NB4 (cell line): ENCODE measurements at regions not wholly inside any gene's neighbourhood (a gene's known extent, or its start where the extent isn't known, plus 50 kb on each side); places are given as distances from the start of the nearest gene placed in this dataset.
"Not testable (repeated sequence)": the region's sequence is repeated elsewhere in the genome, so short reads cannot be mapped to it uniquely, and the experiment has no call there.

Source experiments
- DNase-seq: peaks from one replicate; pipeline ENCODE4 v3.0.0; 2010; ENCODE audit warnings: low read depth
- H3K4me3 ChIP-seq: one replicate; pipeline ENCODE4 v1.5.1; 2011; ENCODE audit warnings: mild to moderate bottlenecking, low read depth, low read length, moderate library complexity

GRCh38 chr7:63580045-63580444 is 418.6 kb upstream of the ZNF722 start:
- DNase-seq, H3K4me3 ChIP-seq: not testable (repeated sequence)

- DNase-seq: not testable (repeated sequence)
Measured at GRCh38 chr7:63580536-63581300, 417.9 kb upstream of the ZNF722 start.

GRCh38 chr7:63582771-63583170 is 415.9 kb upstream of the ZNF722 start:
- not testable (repeated sequence) for DNase-seq

More at GRCh38 chr7:63580536-63581300, 417.9 kb upstream of the ZNF722 start:
- not testable (repeated sequence) for H3K4me3 ChIP-seq

GRCh38 chr7:63587151-63587853 is 411.3 kb upstream of the ZNF722 start:
- H3K4me3 ChIP-seq, DNase-seq: not testable (repeated sequence)

More at GRCh38 chr7:63582771-63583170, 415.9 kb upstream of the ZNF722 start:
- H3K4me3 ChIP-seq: not testable (repeated sequence)

- DNase-seq, H3K4me3 ChIP-seq: not testable (repeated sequence)
Measured at GRCh38 chr7:63591249-63591648, 407.4 kb upstream of the ZNF722 start.

GRCh38 chr7:63603812-63604211 is 394.8 kb upstream of the ZNF722 start:
- not testable (repeated sequence) for H3K4me3 ChIP-seq, DNase-seq

GRCh38 chr7:63604853-63605252 is 393.8 kb upstream of the ZNF722 start:
- DNase-seq, H3K4me3 ChIP-seq: not testable (repeated sequence)

- not testable (repeated sequence) for DNase-seq, H3K4me3 ChIP-seq
Measured at GRCh38 chr7:63617595-63617994, 381.1 kb upstream of the ZNF722 start.

- DNase-seq, H3K4me3 ChIP-seq: not testable (repeated sequence)
Measured at GRCh38 chr7:63620169-63620735, 378.4 kb upstream of the ZNF722 start.

- not testable (repeated sequence) for H3K4me3 ChIP-seq
Measured at GRCh38 chr7:63627590-63628485, 370.8 kb upstream of the ZNF722 start.

GRCh38 chr7:63629024-63629423 is 369.6 kb upstream of the ZNF722 start:
- not testable (repeated sequence) for DNase-seq, H3K4me3 ChIP-seq

More at GRCh38 chr7:63627590-63628485, 370.8 kb upstream of the ZNF722 start:
- not testable (repeated sequence) for DNase-seq

GRCh38 chr7:63636585-63636984 is 362.1 kb upstream of the ZNF722 start:
- DNase-seq, H3K4me3 ChIP-seq: not testable (repeated sequence)

- H3K4me3 ChIP-seq: not testable (repeated sequence)
- peak; percentile 65 for DNase-seq
Measured at GRCh38 chr7:63665553-63665952, 333.1 kb upstream of the ZNF722 start.

GRCh38 chr7:63691408-63691807 is 307.2 kb upstream of the ZNF722 start:
- DNase-seq, H3K4me3 ChIP-seq: not testable (repeated sequence)

GRCh38 chr7:63694296-63694695 is 304.4 kb upstream of the ZNF722 start:
- not testable (repeated sequence) for DNase-seq, H3K4me3 ChIP-seq
